Activated gamma-delta T cell treated with anti-CD3 and anti-CD28 coated beads, Interleukin-2, amount 50 U/mL, for 16 hours (primary cell): ENCODE measurements at regions not wholly inside any gene's neighbourhood (a gene's known extent, or its start where the extent isn't known, plus 50 kb on each side); places are given as distances from the start of the nearest gene placed in this dataset.

Experiments used
- DNase-seq: peaks from one replicate; pipeline ENCODE4 v3.0.0-alpha.2; 2020; ENCODE audit warnings: low read depth

- no peak for DNase-seq
These were observed 265.2 kb upstream of the PPP2R2D start for GRCh38 chr10:131635564-131636015.

- no peak for DNase-seq
These were observed 264.7 kb upstream of the PPP2R2D start for GRCh38 chr10:131636116-131636515.

GRCh38 chr10:131636841-131637724 lies 263.7 kb upstream of the PPP2R2D start:
- DNase-seq: no peak

GRCh38 chr10:131638049-131638879 lies 262.5 kb upstream of the PPP2R2D start:
- DNase-seq: no peak

- no peak for DNase-seq
These were observed 261.9 kb upstream of the PPP2R2D start for GRCh38 chr10:131638880-131639278.

GRCh38 chr10:131640045-131640644 lies 260.7 kb upstream of the PPP2R2D start:
- no peak for DNase-seq

GRCh38 chr10:131641231-131641630 lies 259.6 kb upstream of the PPP2R2D start:
- no peak for DNase-seq

GRCh38 chr10:131641898-131642297 lies 258.9 kb upstream of the PPP2R2D start:
- no peak for DNase-seq

GRCh38 chr10:131642966-131643365 lies 257.8 kb upstream of the PPP2R2D start:
- DNase-seq: no peak

GRCh38 chr10:131644289-131644688 lies 256.5 kb upstream of the PPP2R2D start:
- no peak for DNase-seq

GRCh38 chr10:131644864-131645658 lies 255.7 kb upstream of the PPP2R2D start:
- DNase-seq: no peak

GRCh38 chr10:131645756-131646155 lies 255.1 kb upstream of the PPP2R2D start:
- DNase-seq: no peak

- no peak for DNase-seq
These were observed 254.0 kb upstream of the PPP2R2D start for GRCh38 chr10:131646551-131647525.

GRCh38 chr10:131647789-131648188 lies 253.0 kb upstream of the PPP2R2D start:
- DNase-seq: no peak

GRCh38 chr10:131648386-131649020 lies 252.3 kb upstream of the PPP2R2D start:
- no peak for DNase-seq

GRCh38 chr10:131649617-131650016 lies 251.2 kb upstream of the PPP2R2D start:
- DNase-seq: no peak

- no peak for DNase-seq
These were observed 250.6 kb upstream of the PPP2R2D start for GRCh38 chr10:131650169-131650705.

- DNase-seq: no peak
These were observed 249.8 kb upstream of the PPP2R2D start for GRCh38 chr10:131650771-131651673.
